ENCODE measurements at regions not wholly inside any gene's neighbourhood (a gene's known extent, or its start where the extent isn't known, plus 50 kb on each side); places are given as distances from the start of the nearest gene placed in this dataset.

GRCh38 chr20:59414936-59415623, 114.7 kb downstream of the EDN3 start:
- DNase-seq (no peak), FAIRE-seq (no peak)
- Histone ChIP-seq H3K9ac (ENCODE audit: low read length in 3 of 3) (no peak overlapping the region), H3K27me3 (ENCODE audit: control insufficient read depth, insufficient read depth, low read length) (no peaks in the 10 kb centered on the region), H3K4me3 (ENCODE audit: low read length in 3 of 3) (no peak overlapping the region), H3K36me3 (ENCODE audit: control insufficient read depth in 2 of 3, insufficient read depth in 3 of 3, low read length in 3 of 3) (no peaks in the 10 kb centered on the region), H3K9me3 (ENCODE audit: control insufficient read depth in 2 of 3, insufficient read depth in 1 of 3, low read length in 3 of 3) (no peaks in the 10 kb centered on the region), H3K27ac (ENCODE audit: low read depth in 2 of 2, low read length in 2 of 2) (no peak overlapping the region), H3K4me1 (ENCODE audit: control insufficient read depth in 2 of 3, insufficient read depth in 2 of 3, low read depth in 1 of 3, low read length in 3 of 3) (no peaks in the 10 kb centered on the region)
- no peak for TF ChIP-seq CTCF (IDR thresholded peaks at IDR 0.05; ENCODE audit: borderline replicate concordance, extremely low read depth, insufficient read depth)
- intact Hi-C loops (cut with DNase I): no loop called here

GRCh38 chr20:59416916-59417315, 116.5 kb downstream of the EDN3 start:
- DNase-seq (no peak), FAIRE-seq (no peak)
- H3K9me3 ChIP-seq (ENCODE audit: control insufficient read depth in 2 of 3, insufficient read depth in 1 of 3, low read length in 3 of 3): no peaks in the 10 kb centered on the region
- no peak overlapping the region for H3K9ac ChIP-seq (ENCODE audit: low read length in 3 of 3)
- intact Hi-C loops (cut with DNase I): no loop called here
- H3K27me3 ChIP-seq (ENCODE audit: control insufficient read depth, insufficient read depth, low read length): no peaks in the 10 kb centered on the region
- H3K36me3 ChIP-seq (ENCODE audit: control insufficient read depth in 2 of 3, insufficient read depth in 3 of 3, low read length in 3 of 3): no peaks in the 10 kb centered on the region
- H3K4me3 ChIP-seq (ENCODE audit: low read length in 3 of 3): no peak overlapping the region
- no peak for TF ChIP-seq CTCF (IDR thresholded peaks at IDR 0.05; ENCODE audit: borderline replicate concordance, extremely low read depth, insufficient read depth)
- H3K27ac ChIP-seq (ENCODE audit: low read depth in 2 of 2, low read length in 2 of 2): no peak overlapping the region
- H3K4me1 ChIP-seq (ENCODE audit: control insufficient read depth in 2 of 3, insufficient read depth in 2 of 3, low read depth in 1 of 3, low read length in 3 of 3): no peaks in the 10 kb centered on the region

- FAIRE-seq (no peak), DNase-seq (no peak)
- no peaks in the 10 kb centered on the region for H3K4me1 ChIP-seq (ENCODE audit: control insufficient read depth in 2 of 3, insufficient read depth in 2 of 3, low read depth in 1 of 3, low read length in 3 of 3)
- H3K36me3 ChIP-seq (ENCODE audit: control insufficient read depth in 2 of 3, insufficient read depth in 3 of 3, low read length in 3 of 3): no peaks in the 10 kb centered on the region
- intact Hi-C loops (cut with DNase I): no loop called here
- H3K9ac ChIP-seq (ENCODE audit: low read length in 3 of 3): no peak overlapping the region
- H3K27me3 ChIP-seq (ENCODE audit: control insufficient read depth, insufficient read depth, low read length): no peaks in the 10 kb centered on the region
- H3K4me3 ChIP-seq (ENCODE audit: low read length in 3 of 3): no peak overlapping the region
- no peak overlapping the region for H3K27ac ChIP-seq (ENCODE audit: low read depth in 2 of 2, low read length in 2 of 2)
- no peak for TF ChIP-seq CTCF (IDR thresholded peaks at IDR 0.05; ENCODE audit: borderline replicate concordance, extremely low read depth, insufficient read depth)
- no peaks in the 10 kb centered on the region for H3K9me3 ChIP-seq (ENCODE audit: control insufficient read depth in 2 of 3, insufficient read depth in 1 of 3, low read length in 3 of 3)
Measured at GRCh38 chr20:59421089-59421488, 120.7 kb downstream of the EDN3 start.
